SK-MEL-5 (cell line): ENCODE measurements at regions not wholly inside any gene's neighbourhood (a gene's known extent, or its start where the extent isn't known, plus 50 kb on each side); places are given as distances from the start of the nearest gene placed in this dataset.

Source experiments
- small RNA-seq, 2 experiments: library from RNA; depleted of rRNA; stranded (forward); fragments of <200 nt; gene quantifications; one replicate each; pipeline ENCODE3, GENCODE V24; 2014

Small RNA genes lying in the stretch of these regions (small RNA-seq; reads per million reads assigned to genes)
- gene RNU7-120P, result 0 reads per million in 2 experiments
